WERI-Rb-1 (cell line): ENCODE measurements at regions not wholly inside any gene's neighbourhood (a gene's known extent, or its start where the extent isn't known, plus 50 kb on each side); places are given as distances from the start of the nearest gene placed in this dataset.

Experiments used
- DNase-seq: peaks from one replicate; pipeline ENCODE4 v3.0.0-alpha.2; 2020
- H3K27ac ChIP-seq: fragments of 250-450 bp; sonication (Bioruptor Pico); 2 replicates; pipeline ENCODE4 v1.5.1; 2020; ENCODE audit warnings: mild to moderate bottlenecking, moderate library complexity
- H3K27me3 ChIP-seq: fragments of 250-450 bp; sonication (Bioruptor Pico); 2 replicates; pipeline ENCODE4 v1.5.1; 2021; ENCODE audit warnings: mild to moderate bottlenecking, low read depth, moderate library complexity; ENCODE audit not compliant: insufficient read depth, severe bottlenecking
- H3K36me3 ChIP-seq: fragments of 250-450 bp; sonication (Bioruptor Pico); 2 replicates; pipeline ENCODE4 v1.5.1; 2020; ENCODE audit warnings: mild to moderate bottlenecking, moderate library complexity
- H3K4me3 ChIP-seq: 2 replicates; pipeline ENCODE4 v1.5.1; 2011; ENCODE audit warnings: low read depth, mild to moderate bottlenecking, control low read depth, low read length
- H3K9me3 ChIP-seq: fragments of 250-450 bp; sonication (Bioruptor Pico); 2 replicates; pipeline ENCODE4 v1.5.1; 2021; ENCODE audit warnings: mild to moderate bottlenecking, moderate library complexity; ENCODE audit not compliant: severe bottlenecking
- CTCF ChIP-seq: IDR thresholded peaks from 2 replicates; pipeline ENCODE4 v1.5.1; 2011; ENCODE audit warnings: low read depth, mild to moderate bottlenecking, control low read depth, inconsistent platforms, low read length

GRCh38 chr12:54126696-54127537, 61.9 kb downstream of the SMUG1 start:
- peak overlapping the region; percentile 63 for H3K27ac ChIP-seq
- H3K9me3 ChIP-seq = no peaks in the 10 kb centered on the region
- TF ChIP-seq CTCF = no peak
- peaks cover 25% of the 10 kb centered on the region for H3K36me3 ChIP-seq
- no peaks in the 10 kb centered on the region for H3K27me3 ChIP-seq
- H3K4me3 ChIP-seq = peak overlapping the region; percentile 88
- DNase-seq = peak; percentile 74

- Histone ChIP-seq H3K27ac (peak overlapping the region; percentile 40), H3K36me3 (peaks cover 26% of the 10 kb centered on the region), H3K4me3 (peak overlapping the region; percentile 88), H3K9me3 (no peaks in the 10 kb centered on the region), H3K27me3 (no peaks in the 10 kb centered on the region)
- no peak for DNase-seq
- TF ChIP-seq CTCF = no peak
These were observed 61.1 kb downstream of the SMUG1 start for GRCh38 chr12:54127538-54128259.

- no peaks in the 10 kb centered on the region for H3K9me3 ChIP-seq
- peaks cover 30% of the 10 kb centered on the region for H3K36me3 ChIP-seq
- no peak for TF ChIP-seq CTCF
- H3K27me3 ChIP-seq = no peaks in the 10 kb centered on the region
- H3K27ac ChIP-seq = peak overlapping the region; percentile 91
- no peak overlapping the region for H3K4me3 ChIP-seq
- no peak for DNase-seq
These were observed 60.4 kb downstream of the SMUG1 start for GRCh38 chr12:54128416-54128815.

GRCh38 chr12:54129028-54129903, 59.5 kb downstream of the SMUG1 start:
- no peak for DNase-seq
- Histone ChIP-seq H3K27me3 (no peaks in the 10 kb centered on the region), H3K27ac (peak overlapping the region; percentile 91), H3K9me3 (no peaks in the 10 kb centered on the region), H3K4me3 (no peak overlapping the region), H3K36me3 (peaks cover 31% of the 10 kb centered on the region)
- TF ChIP-seq CTCF = no peak
